ENCODE measurements at regions not wholly inside any gene's neighbourhood (a gene's known extent, or its start where the extent isn't known, plus 50 kb on each side); places are given as distances from the start of the nearest gene placed in this dataset.
"Not testable (repeated sequence)": the region's sequence is repeated elsewhere in the genome, so short reads cannot be mapped to it uniquely, and the experiment has no call there.

- DNase-seq (no peak), ATAC-seq (no peak)
- intact Hi-C loops (cut with DNase I, micrococcal nuclease): no loop called here
These were observed 450.1 kb upstream of the B3GAT1 start for GRCh38 chr11:134862105-134862502.

- no peak for ATAC-seq
- intact Hi-C loops (cut with DNase I, micrococcal nuclease): no loop called here
- DNase-seq: no peak
These were observed 449.6 kb upstream of the B3GAT1 start for GRCh38 chr11:134861490-134862104.

- ATAC-seq (no peak), DNase-seq (no peak)
- intact Hi-C loops (cut with DNase I, micrococcal nuclease): no loop called here
These were observed 446.9 kb upstream of the B3GAT1 start for GRCh38 chr11:134858783-134859480.

GRCh38 chr11:134857035-134857434 lies 445.0 kb upstream of the B3GAT1 start:
- ATAC-seq: no peak
- intact Hi-C loops (cut with DNase I, micrococcal nuclease): no loop called here
- no peak for DNase-seq

DNA sequence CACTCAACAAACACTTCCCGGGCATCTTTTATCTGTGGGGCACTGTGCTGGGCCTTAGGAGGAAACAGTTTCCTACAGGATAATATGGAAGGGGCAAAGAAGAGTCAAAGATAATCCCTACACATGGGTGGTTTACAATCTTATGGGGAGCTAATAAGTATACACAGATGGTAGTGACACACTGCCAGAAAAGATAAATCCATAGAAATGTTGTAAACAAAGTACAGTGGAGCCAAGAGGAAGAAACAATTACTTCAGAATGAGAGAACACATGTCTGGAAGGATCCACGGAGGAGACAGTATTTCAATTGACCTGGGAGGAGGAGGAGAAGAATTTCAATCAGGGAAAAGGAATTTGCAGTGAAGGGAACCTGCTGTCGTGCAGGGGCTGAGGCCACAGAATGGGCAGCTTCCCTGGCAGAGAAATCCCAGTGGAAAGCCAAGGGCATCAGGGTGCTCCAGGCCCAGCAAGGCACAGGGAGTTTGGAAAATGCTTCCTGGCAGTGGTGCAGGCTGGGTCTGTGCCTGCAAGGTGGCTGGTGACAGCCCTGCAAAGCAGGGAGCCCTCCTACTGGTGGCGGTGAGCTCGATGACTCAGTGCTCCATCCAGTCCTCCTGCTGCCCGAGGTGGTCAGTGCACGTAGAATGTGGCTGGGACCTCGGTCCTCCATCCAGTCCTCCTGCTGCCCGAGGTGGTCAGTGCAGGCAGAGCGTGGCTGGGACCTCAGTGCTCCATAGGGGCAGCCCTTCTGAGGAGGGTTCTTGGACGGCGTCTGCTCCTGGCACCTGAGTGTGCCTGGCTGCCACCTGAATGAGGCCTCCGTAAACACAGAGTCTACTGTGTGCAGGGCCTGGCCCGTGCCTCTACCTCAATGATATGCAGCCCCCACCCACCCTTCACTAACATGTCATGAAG lies 444.3 kb upstream of the B3GAT1 start:
- DNase-seq: no peak
- intact Hi-C loops (cut with DNase I, micrococcal nuclease): no loop called here
- no peak for ATAC-seq

- no peak for ATAC-seq
- DNase-seq: no peak
- intact Hi-C loops (cut with DNase I, micrococcal nuclease): no loop called here
These were observed 442.2 kb upstream of the B3GAT1 start for GRCh38 chr11:134853992-134854991.

DNA sequence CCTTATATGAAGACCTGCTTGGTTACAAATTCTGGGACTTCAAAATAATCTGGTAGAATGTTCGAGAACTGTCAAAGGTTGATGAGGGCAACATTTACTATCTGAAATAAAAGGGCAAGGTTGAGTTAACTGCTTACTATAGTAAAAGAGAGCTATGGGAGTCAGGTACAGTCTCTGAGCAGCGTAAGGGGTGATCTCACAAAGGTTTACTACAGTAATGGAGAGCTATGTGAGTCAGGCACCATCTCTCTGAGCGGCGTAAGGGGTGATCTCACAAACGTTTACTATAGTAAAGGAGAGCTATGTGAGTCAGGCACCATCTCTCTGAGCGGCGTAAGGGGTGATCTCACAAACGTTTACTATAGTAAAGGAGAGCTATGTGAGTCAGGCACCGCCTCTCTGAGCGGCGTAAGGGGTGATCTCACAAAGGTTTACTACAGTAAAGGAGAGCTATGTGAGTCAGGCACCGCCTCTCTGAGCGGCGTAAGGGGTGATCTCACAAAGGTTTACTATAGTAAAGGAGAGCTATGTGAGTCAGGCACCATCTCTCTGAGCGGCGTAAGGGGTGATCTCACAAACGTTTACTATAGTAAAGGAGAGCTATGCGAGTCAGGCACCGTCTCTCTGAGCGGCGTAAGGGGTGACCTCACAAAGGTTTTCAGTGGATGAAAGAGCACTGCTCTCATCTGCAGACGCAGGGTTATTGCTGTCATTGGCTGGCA lies 439.6 kb upstream of the B3GAT1 start:
- DNase-seq; intact Hi-C loops (cut with DNase I, micrococcal nuclease); ATAC-seq: not testable (repeated sequence)

DNA sequence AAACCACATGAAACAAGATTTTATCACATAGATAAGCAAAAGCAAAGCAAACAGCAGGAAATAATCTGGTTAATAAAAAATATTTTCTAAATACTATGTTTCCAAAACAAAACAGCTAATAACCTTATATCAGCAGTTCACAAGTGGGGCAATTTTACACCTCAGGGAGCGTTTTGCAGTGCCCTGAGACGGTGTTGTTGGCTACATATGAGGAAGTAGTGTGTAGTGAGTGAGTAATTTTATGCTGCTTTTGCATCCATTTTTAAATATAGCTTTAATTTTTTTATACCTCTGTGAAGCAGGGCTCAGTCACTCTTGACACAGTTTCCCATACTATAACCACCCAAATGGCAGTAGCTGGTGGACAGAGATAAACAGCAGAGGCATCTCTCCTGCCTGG lies 438.5 kb upstream of the B3GAT1 start:
- ATAC-seq (no peak), DNase-seq (no peak)
- intact Hi-C loops (cut with DNase I, micrococcal nuclease): no loop called here

DNA sequence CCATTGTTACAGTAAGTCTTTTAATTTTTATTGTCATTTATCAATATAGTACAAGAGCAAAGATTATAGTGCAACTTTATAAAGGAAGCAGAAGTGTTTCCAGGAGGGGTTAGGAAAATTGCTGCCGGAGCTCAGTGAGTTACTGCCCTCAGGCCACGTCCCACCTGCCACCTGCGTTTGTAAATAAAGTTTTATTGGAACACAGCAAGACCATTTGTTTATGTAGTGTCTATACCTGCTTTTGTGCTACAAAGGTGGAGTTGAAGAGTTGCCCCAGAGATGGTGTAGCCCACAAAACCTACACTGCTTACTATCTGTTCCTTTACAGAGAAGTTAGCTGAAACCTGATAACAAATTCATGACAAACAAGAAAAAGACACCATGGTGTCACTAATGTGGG lies 437.8 kb upstream of the B3GAT1 start:
- intact Hi-C loops (cut with DNase I, micrococcal nuclease): no loop called here
- ATAC-seq (no peak), DNase-seq (no peak)

GRCh38 chr11:134847083-134847715 lies 435.2 kb upstream of the B3GAT1 start:
- no peak for DNase-seq
- no peak for ATAC-seq
- intact Hi-C loops (cut with DNase I, micrococcal nuclease): no loop called here

DNA sequence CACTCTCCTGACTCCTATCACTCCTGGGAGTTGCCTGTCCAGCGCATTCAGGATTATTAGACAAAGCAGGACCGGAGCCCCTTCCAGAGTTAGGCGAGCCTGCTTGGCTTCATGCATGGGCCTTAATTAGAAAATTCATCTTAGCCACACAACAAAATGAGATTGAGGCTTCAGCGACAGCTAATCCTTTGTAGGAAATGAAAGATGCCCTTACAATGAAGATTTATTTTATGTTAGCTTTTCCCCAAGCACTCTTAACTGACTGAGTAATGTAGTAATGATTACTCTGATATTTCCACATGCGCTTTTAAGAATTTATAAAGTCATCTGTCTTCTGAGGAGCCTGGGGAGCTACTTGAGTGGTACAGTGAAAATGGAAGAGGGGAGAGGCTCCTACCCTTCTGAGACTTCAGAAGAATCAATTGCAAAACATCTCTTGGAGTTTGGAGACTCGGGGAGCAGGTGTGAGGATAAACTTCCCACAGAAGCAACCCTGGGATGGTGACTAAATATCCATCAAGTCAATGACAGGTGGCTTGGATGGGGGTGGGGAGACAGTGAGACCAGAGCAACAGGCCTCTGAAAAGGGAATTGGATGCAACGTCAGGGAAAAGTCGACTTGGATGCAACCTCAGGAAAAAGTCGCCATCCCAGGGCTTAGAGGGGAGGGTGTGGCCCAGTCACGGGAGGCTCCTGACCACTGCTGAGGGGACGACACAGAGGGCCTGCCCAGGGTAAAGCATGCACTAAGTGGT lies 434.5 kb upstream of the B3GAT1 start:
- ATAC-seq (no peak), DNase-seq (no peak)
- intact Hi-C loops (cut with DNase I, micrococcal nuclease): no loop called here

GRCh38 chr11:134845474-134846327 lies 433.7 kb upstream of the B3GAT1 start:
- ATAC-seq (no peak), DNase-seq (no peak)
- intact Hi-C loops (cut with DNase I, micrococcal nuclease): no loop called here

DNA sequence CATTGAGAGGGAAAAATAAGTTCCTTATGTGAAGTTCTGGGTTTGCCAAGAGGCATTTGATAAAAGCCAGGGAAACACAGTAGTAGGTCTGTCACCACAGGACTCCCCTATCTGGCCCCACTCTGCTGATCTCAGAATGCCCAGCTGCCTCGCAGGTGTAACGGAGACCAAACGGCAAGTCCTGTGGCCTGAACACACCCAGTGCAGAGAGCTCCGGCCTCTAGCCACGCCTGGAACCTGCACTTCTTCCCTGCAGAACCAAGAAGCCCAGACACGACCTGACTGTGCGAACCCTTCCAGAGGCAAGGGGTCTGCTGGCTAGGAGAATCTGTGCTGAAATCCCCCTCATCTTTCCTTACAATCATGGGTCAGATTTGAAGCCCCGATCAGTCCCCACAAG lies 432.8 kb upstream of the B3GAT1 start:
- DNase-seq (no peak), ATAC-seq (no peak)
- intact Hi-C loops (cut with DNase I, micrococcal nuclease): no loop called here

DNA sequence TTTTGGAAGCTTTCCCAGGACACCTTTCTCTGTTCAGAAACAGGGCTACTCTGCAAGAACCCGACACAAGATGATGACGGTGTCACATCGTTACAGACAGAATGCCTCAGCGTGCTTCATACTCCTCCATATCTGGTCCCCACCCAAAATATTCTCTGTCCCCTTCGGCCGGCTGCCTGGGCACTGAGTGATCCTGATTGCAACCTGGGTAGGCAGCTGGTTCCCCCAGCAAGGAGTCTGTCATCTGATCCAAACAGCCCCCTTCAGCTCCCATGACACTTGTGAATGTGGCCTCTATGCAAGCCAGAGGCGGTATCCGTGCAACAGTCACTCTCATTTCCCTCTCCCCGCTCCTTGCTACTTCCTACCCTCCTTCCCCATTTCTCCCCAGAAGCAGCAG lies 431.7 kb upstream of the B3GAT1 start:
- intact Hi-C loops (cut with DNase I, micrococcal nuclease): no loop called here
- DNase-seq (no peak), ATAC-seq (no peak)

- ATAC-seq: no peak
- DNase-seq: no peak
- intact Hi-C loops (cut with DNase I, micrococcal nuclease): no loop called here
These were observed 431.0 kb upstream of the B3GAT1 start for GRCh38 chr11:134843020-134843419.

DNA sequence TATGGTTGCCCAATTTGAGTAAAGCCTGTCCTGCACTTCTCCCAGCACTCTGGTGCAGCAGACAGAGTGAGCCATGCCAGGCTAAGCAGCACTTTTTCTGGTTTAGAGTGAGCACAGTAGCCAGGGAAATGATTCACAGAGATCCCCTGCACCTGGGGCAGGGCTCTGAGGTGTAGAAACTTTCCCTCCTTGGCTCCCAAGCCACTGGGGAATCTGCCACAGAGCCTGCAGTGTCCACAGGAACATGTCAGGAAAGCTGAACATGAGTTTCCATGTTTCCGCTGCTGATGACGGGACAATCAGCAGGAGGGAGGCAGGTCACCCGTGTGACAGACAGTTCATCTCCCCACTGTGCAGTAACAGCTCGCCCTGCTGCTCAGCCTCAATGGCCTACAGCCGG lies 429.9 kb upstream of the B3GAT1 start:
- ATAC-seq (no peak), DNase-seq (no peak)
- intact Hi-C loops (cut with DNase I, micrococcal nuclease): no loop called here
